GM21447 (cell line): ENCODE measurements at regions not wholly inside any gene's neighbourhood (a gene's known extent, or its start where the extent isn't known, plus 50 kb on each side); places are given as distances from the start of the nearest gene placed in this dataset.

Experiments used
- ATAC-seq: cut with Tn5 transposase; IDR thresholded peaks from one replicate; pipeline ENCODE4 v1.9.1; 2021; ENCODE audit not compliant: unreplicated experiment

DNA sequence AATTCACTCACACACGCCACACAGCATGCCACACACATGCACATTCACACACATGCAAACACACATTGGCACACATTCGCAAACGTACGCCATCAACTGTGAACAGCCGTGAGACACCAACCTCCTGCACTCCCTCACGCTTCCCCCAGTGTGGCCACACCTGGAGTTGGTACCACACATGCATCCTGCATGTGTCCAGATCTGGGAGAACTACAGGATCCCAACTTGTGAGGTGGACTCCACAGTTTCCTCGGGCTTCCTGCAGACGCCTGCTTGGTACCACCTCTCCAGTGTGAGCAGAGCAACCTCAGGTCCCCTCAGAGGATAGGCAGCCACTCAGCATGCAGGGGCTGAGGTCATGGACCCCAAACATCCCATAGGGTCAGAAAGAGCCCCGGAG, 239.0 kb downstream of the EIPR1 start:
- no peak for ATAC-seq

DNA sequence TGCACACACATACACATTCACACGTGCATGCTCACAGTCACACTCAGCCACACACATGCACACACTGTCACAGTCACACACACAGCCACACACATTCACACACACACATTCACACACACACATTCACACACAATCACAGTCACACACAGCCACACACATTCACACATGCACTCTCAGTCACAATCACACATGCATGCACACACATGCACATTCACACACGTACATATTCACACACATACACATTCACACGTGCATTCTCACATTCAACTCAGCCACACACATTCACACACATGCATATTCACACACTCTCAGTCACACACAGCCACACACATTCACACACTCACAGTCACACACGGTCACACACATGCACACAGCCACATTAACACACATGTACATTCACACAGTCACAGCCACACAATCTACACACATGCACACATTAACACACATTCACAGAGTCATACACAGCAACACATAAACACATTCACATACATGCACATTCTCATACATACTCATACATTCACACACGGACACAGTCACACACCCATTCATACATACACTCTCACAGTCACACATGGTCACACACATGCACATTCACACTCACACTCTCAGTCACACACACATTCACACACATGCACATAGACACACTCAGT, 239.8 kb downstream of the EIPR1 start:
- no peak for ATAC-seq

- no peak for ATAC-seq
These were observed 241.9 kb downstream of the EIPR1 start for GRCh38 chr2:3135676-3136075.

- no peak for ATAC-seq
These were observed 243.5 kb downstream of the EIPR1 start for GRCh38 chr2:3134026-3134571.

GRCh38 chr2:3132966-3133365, 244.7 kb downstream of the EIPR1 start:
- no peak for ATAC-seq

- ATAC-seq = no peak
These were observed 245.2 kb downstream of the EIPR1 start for GRCh38 chr2:3132466-3132865.

DNA sequence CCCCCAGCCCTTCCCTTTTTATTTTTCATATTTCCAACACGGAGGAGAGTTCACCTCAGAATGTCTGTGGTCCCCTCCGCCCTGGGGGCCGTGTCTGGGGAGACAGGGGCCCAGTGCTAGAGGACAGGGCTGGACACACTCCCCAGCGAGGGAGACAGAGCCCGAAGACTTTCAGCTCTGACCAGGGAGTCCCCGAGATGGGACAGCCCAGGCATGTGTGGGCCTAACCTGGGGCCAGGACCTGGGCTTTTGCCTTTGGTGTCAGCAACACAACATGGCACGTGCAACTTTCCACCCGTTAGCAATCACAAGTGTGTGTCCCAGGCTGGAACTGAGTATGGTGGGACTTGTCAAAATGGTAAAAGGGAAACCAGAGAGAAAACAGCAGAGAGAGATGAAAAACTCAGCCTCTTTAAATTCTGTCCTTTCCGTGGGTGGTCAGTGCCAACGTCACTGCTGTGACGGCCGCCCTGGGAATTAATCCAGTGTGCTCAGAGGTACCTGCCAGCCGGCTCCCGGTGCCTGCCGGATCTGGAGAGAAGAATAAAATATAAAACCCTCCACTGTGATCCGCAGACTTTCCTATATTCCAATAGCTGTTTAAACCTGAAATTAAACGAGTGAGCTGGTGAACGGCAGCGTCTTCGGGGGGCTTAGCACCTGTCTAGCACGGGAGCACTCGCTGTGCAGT, 245.8 kb downstream of the EIPR1 start:
- no peak for ATAC-seq

GRCh38 chr2:3130889-3131635, 246.6 kb downstream of the EIPR1 start:
- no peak for ATAC-seq

DNA sequence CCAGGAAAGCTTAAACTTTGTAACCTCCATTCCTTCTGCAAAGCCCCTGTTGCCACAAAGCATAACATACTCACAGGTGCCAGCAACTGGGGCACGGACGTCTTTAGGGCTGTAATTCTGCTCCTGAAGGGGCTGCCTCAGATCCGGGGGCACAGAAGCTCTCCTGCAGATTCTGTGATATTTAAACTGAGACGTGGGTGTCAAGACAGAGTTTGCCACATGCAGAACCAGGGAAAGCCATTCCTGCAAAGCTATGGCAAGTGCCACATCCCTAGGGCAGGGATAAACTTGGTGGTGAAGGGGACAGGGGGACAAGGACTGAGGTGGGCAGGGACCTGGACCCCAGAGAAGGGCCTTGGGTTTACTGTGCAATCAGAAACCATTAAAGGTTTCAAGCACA, 247.2 kb downstream of the EIPR1 start:
- ATAC-seq = no peak

- ATAC-seq = no peak
These were observed 247.8 kb downstream of the EIPR1 start for GRCh38 chr2:3129867-3130266.

GRCh38 chr2:3128786-3129185, 248.8 kb downstream of the EIPR1 start:
- ATAC-seq = no peak

DNA sequence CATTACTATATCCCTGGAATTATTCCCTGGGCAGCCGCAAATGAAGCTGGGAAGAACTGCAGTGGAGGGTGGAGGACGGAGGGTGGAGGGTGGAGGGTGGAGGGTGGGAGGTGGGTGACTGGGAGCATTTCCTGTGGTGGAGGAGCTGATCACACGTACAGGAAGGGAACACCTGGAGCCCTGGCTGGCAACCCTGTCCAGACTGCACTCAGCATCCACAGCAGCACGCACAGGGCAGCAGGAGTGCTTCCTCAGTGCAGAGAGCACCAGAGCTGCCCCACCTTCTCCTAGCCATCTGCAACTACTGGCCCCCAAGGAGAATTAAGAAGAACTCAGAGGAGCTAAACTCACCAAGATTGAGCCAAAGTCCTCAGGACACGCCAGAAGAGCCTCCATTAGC, 249.9 kb downstream of the EIPR1 start:
- ATAC-seq = no peak

DNA sequence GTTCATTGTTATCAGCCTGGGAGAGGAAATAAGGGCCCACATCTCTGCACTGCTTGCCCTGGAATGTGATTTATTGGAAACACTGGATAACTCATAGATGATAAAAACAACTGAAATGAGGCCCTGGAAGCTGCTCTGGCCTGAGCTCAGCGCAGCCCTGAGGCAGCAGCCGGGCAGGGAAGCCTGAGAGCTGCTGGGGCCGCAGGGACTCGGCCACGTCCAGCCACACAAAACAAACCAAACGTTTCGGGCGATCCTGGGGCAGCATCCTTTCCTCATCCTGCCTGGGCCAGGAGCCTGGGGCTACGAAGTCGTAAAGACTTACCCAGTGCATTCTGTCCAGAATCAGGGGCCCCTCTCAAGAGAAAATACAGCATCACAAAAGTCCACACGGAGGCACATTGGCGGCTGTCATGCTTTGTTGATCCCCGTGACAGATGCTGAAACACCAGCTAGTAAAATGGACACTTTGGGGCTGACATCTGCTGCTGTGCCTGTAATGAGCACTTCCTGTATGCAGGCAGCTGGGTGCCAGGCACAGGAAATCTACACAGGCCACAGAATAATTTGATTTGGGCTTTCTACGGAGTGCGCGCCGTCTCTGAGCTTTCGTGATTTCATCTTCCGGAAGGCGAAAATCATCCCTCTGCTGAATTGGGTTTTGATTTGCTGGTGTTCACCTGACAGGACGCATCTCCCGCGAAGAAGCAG, 250.6 kb downstream of the EIPR1 start:
- ATAC-seq = no peak

DNA sequence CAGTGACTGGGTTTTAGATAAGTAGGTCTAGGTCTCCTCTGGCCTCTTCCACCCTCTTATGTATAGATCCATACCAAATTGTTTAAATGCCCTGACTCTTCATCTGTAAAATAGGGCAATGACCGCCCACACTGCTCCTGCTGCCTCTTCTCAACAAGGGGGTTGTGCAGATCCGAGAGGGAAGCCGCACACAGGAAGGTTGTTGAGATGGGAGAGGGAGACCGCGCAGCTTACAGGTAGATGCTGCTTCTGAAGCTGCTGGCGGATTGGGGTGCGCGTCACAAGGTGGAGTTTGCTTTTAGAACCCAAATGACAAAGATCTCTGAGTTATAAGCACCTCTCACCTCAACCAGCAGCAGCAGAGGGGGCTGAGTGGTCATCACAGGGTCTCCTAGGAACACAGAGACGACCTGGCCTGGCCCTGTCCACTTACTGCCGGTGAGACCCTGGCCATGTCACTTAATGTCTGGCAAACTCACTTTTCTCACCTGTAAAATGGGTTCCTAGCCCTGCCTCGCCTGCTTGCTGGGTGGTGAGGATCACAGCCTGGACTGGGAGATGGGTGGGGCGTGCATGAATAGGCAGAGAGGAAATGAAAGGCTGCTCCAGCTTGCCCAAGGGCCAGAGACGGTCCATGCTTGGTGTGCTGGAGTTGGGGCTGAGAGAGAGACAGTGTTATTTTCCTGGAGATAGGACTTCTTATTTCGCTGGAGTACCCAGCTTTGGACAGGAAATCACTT, 251.3 kb downstream of the EIPR1 start:
- no peak for ATAC-seq

- ATAC-seq = no peak
These were observed 251.9 kb downstream of the EIPR1 start for GRCh38 chr2:3125761-3126130.

DNA sequence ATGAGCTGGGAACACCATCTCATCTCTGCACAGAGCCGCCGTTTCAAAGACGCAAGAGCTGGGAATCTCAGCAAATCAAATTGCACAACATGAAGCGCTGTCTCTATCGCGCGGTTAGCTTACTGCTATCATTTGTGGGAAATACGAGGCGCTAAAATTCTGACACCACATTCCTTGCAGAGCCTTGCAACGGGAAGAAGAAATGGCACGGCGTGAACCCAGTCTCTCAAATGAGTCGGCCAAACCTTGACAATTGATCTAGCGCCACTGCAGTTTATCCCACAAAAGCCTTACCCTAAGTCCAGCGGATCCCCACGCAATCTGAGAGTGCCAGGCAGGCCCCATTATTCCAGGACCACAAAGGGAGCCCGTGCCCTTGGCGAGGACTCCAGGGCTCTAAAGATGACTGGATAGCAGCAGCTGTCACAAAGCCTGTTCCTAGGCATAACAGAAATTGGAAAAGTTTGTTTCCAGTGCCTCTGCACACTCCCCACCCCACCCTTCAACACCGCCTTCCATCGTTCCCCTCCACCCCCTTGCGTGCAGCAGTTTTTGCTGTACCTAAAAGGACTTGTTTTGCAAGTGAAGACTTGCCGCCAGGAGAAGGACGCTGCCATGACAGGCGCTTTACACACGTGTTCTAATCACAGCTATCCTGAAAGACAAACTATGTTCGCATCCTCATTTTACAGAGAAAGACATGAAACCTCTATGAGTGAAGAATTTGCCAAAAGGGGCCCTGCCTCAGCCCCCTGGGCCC, 252.4 kb downstream of the EIPR1 start:
- ATAC-seq = no peak

- no peak for ATAC-seq
These were observed 255.1 kb downstream of the EIPR1 start for GRCh38 chr2:3122525-3122924.

DNA sequence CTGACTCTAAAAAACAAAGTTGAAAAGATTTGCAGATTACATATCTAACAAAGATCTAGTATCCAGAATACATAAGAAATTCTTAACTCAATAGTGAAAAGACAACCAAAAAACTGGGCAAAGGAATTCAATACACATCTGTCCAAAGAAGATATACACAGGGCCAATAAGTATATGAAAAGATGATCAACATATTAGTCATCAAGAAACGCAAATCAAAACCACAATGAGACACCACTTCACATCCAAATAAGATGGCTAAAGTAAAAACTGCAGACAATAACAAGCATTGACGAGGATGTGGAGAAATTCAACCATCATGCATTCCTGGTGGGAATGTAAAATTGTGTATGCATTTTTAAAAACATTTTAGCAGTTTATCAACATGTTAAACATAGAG, 256.0 kb downstream of the EIPR1 start:
- no peak for ATAC-seq

DNA sequence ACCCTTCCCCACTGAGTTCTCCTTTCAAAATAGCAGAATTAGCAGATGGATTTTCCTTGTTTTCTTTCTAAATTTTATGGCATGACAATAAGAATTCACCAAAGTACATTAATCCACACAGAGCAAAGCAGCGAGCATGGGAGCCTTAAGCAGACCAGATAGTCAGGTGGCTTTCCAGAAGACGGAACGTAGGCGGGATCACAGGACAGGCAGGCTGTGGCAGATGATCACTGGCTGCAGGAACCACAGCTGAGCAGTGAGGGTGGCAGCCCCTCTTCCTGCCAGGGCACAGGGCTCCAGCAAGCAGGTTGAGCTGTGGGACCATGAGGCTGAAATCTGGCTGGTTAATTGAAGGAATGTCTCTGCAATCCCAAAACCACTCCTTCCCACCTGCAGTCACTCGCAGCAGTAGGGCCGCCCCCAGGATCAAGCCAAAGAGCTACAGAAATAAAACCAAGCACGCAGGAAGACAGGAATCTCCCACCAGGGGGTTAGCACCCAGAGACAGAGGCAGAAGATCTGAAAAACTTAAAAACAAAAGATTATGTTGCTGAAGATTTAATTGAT, 259.9 kb downstream of the EIPR1 start:
- ATAC-seq = no peak

GRCh38 chr2:3116371-3116770, 261.2 kb downstream of the EIPR1 start:
- ATAC-seq = no peak
